ENCODE measurements at regions not wholly inside any gene's neighbourhood (a gene's known extent, or its start where the extent isn't known, plus 50 kb on each side); places are given as distances from the start of the nearest gene placed in this dataset.

GRCh38 chr13:59533561-59534555 is 629.9 kb downstream of the DIAPH3 start:
- DNase-seq (ENCODE audit: low read depth): peak; percentile 60

GRCh38 chr13:59534806-59535205 is 628.9 kb downstream of the DIAPH3 start:
- DNase-seq (ENCODE audit: low read depth): no peak

- DNase-seq (ENCODE audit: low read depth): no peak
Observed at GRCh38 chr13:59537500-59537899, 626.2 kb downstream of the DIAPH3 start.

GRCh38 chr13:59538512-59538911 is 625.2 kb downstream of the DIAPH3 start:
- DNase-seq (ENCODE audit: low read depth): no peak

GRCh38 chr13:59542303-59542702 is 621.4 kb downstream of the DIAPH3 start:
- DNase-seq (ENCODE audit: low read depth): no peak

GRCh38 chr13:59543418-59543817 is 620.3 kb downstream of the DIAPH3 start:
- DNase-seq (ENCODE audit: low read depth): no peak

GRCh38 chr13:59545007-59545406 is 618.7 kb downstream of the DIAPH3 start:
- DNase-seq (ENCODE audit: low read depth): no peak

GRCh38 chr13:59546178-59546577 is 617.5 kb downstream of the DIAPH3 start:
- no peak for DNase-seq (ENCODE audit: low read depth)

- no peak for DNase-seq (ENCODE audit: low read depth)
Observed at GRCh38 chr13:59547950-59548349, 615.8 kb downstream of the DIAPH3 start.

- no peak for DNase-seq (ENCODE audit: low read depth)
Observed at GRCh38 chr13:59562924-59563323, 600.8 kb downstream of the DIAPH3 start.

GRCh38 chr13:59566561-59566960 is 597.2 kb downstream of the DIAPH3 start:
- no peak for DNase-seq (ENCODE audit: low read depth)

GRCh38 chr13:59568306-59568705 is 595.4 kb downstream of the DIAPH3 start:
- DNase-seq (ENCODE audit: low read depth): no peak

- no peak for DNase-seq (ENCODE audit: low read depth)
Observed at GRCh38 chr13:59570204-59570603, 593.5 kb downstream of the DIAPH3 start.

GRCh38 chr13:59584101-59584500 is 579.6 kb downstream of the DIAPH3 start:
- no peak for DNase-seq (ENCODE audit: low read depth)

GRCh38 chr13:59584761-59585670 is 578.7 kb downstream of the DIAPH3 start:
- DNase-seq (ENCODE audit: low read depth): no peak

GRCh38 chr13:59587030-59587429 is 576.7 kb downstream of the DIAPH3 start:
- no peak for DNase-seq (ENCODE audit: low read depth)

- DNase-seq (ENCODE audit: low read depth): no peak
Observed at GRCh38 chr13:59587971-59588716, 575.6 kb downstream of the DIAPH3 start.

GRCh38 chr13:59588717-59589067 is 575.0 kb downstream of the DIAPH3 start:
- DNase-seq (ENCODE audit: low read depth): no peak

- no peak for DNase-seq (ENCODE audit: low read depth)
Observed at GRCh38 chr13:59601993-59602392, 561.7 kb downstream of the DIAPH3 start.

GRCh38 chr13:59603646-59604045 is 560.1 kb downstream of the DIAPH3 start:
- no peak for DNase-seq (ENCODE audit: low read depth)

GRCh38 chr13:59607172-59607571 is 556.6 kb downstream of the DIAPH3 start:
- no peak for DNase-seq (ENCODE audit: low read depth)

GRCh38 chr13:59607780-59608233 is 555.9 kb downstream of the DIAPH3 start:
- DNase-seq (ENCODE audit: low read depth): no peak
